GM19025 (cell line): ENCODE measurements at regions not wholly inside any gene's neighbourhood (a gene's known extent, or its start where the extent isn't known, plus 50 kb on each side); places are given as distances from the start of the nearest gene placed in this dataset.

Experiments used
- ATAC-seq: cut with Tn5 transposase; IDR thresholded peaks from one replicate; pipeline ENCODE4 v1.9.1; 2021; ENCODE audit warnings: mild to moderate bottlenecking, low read depth, moderate library complexity; ENCODE audit not compliant: unreplicated experiment

DNA sequence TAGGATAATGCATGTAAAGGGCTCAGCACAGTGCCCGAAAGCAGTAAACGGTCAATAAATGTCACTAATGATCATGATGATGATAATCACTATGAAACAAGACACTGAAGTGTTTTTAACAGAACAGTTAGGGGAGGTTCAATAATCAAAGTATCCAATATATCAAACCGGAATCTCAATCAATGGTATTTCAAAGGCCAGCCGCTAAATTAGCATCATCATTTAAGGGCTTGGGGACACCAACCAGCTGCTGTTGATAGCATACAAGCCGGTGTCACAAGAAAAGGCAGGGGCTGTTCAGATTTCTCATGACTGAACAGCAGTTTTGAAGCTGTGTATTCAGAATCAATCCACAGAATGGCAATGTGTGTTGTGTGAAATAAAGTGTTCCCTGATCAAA lies 316.0 kb upstream of the NPVF start:
- ATAC-seq: no peak

DNA sequence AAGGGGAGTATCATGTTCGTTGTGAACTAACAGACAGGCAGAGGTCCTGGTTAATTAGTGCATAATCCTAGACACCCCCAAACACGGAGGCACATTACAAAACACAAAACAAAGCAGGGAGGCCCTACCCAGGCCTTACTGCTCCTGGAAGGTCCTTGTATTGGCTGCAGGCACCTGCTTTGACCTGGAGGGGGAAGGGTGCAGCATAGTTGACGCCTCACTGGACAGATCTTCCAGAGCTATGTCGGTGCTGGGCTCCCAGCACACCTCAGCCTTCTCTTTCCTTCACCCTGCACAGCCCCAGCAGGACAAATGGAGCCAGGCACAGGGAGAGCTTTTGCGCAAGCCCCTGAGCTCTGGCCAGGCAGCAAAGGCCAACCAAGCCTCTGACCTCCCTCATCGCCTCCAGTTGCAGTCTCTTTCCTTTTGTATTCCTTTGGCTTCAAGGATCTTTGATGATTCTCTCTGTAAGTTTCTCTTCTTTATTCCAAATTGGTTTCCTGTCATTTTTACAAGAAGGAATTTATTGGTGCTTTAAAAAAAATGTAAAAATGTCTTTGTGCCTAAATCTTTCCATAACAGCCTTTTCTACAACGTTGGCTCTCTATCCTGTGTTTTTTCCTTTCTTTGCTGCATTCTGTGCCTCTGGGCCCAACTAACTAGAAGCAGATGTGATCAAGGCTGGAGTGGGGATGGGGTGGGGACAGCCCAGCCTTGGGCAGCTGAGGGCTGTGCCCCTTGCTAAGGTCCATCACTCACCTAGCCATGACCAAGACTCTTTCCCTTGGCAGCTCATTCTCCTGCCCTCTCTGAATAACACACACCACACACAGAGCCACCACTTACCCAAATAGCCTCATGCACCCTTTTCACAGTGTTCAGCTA lies 317.1 kb upstream of the NPVF start:
- ATAC-seq: no peak

DNA sequence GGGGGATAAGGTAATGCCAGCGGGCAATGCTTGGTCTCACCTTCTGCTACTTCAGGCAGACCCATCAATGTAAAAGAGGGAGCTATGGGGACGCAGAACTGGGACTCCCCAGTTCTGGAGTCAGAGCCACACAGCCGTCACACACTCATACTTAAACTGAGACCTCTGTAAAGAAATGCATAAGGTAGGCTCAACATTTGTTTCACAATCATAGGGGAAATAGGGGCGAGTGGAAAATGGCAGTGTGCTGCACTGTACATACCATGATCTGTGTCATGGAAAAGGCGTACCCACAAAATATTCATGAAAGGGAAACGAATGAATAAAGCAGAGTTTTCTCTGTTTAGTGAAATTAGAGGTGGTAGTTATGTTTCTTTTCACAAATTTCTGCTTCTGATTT lies 318.0 kb upstream of the NPVF start:
- ATAC-seq: no peak

DNA sequence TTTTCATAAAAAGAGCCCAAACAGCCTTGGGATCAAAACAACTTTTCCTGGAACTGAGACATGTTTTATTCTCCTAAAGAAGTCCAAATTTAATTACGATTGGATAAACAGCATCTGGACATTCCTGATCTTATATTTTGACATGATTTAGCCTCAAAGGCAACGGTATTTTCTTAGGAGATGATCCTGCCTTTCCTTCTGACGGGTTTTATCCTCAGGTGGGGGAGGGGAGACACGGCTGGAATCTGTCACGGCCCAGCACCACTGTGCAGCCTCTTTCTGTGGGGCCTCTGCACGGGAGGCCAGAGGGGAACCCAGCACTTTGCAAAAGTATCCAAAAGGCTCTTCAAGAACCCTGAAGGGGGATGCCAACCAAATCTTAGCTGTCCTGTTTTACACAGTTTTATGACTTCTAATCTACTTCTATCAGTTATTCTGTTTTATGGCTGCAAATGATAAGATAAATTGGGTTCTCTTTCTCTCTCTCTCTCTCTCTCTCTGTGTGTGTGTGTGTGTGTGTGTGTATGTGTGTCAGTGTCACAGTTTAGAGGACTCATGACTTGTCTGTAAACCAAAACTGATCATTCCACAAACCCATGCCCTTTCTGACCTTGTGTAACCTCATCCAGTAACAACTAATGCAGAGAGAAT lies 321.1 kb upstream of the NPVF start:
- ATAC-seq: no peak

DNA sequence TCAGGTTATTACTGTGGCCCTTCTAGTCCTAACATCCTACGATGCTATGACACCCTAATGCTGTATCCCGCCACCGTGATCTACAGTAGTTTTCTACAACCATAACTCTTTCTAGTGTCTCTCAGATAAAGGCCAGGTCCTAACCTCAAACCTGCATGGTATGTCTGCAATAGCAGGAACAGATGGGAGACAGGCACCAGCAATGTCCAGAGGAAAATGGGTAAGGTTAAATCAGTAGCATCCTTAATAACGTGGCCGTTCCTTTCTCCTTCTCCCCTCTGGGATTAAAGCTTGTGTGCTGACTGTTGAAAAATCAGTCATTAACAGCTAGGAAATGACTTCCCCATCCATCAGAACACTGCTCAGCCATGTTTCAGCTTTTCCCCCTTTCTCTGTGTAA lies 321.9 kb upstream of the NPVF start:
- no peak for ATAC-seq

DNA sequence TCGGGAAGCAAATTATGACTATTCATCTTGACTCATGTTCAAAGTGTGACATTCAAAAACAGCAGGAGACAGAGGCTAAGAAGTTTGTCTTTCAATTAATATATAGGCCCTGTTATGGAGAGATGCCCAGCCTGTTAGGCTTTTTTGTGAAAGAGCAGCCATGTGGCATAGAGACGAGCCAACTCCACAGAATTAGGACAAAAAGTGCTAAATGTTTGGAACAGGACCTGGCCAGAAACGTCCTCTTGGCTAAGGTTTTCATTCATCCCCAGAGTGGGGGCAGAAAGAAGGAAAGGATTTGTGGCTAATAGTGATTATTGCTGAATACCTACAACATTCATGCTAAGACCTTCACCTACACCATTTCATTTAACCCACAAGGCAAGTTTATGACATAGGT lies 324.7 kb upstream of the NPVF start:
- no peak for ATAC-seq

DNA sequence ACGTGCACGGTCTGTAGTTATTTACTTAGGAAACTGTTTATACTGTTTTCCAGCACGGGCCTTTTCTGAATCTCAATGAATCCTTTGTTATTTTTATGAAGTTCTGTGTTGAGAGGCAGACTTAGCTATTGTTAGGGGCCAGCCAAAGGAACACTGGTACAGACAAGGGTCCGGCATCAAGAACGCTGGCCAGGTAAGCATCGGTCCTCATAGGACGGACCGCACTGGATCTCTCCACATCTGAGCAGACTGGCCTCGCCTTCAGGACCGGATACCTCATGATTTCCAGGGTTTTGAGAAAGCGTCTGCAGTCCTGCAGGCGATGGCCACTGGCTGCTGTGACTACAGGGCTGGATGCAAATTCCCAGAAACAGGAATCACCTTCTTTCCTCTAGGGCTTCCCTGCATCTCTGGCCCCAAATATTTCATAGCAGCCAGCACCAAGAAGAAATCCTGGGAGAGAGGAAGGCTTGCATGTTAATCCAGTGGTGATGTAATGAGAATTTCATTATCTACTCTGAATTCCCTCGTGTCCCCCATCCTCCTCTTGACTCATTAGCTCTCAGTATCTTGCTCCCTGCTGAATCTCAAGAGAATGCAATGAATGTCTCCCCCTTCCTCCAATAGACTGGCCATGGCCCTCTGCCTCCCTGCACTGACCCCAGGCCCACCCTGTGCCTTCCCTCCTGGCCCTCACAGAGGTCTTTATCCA lies 325.4 kb upstream of the NPVF start:
- no peak for ATAC-seq

DNA sequence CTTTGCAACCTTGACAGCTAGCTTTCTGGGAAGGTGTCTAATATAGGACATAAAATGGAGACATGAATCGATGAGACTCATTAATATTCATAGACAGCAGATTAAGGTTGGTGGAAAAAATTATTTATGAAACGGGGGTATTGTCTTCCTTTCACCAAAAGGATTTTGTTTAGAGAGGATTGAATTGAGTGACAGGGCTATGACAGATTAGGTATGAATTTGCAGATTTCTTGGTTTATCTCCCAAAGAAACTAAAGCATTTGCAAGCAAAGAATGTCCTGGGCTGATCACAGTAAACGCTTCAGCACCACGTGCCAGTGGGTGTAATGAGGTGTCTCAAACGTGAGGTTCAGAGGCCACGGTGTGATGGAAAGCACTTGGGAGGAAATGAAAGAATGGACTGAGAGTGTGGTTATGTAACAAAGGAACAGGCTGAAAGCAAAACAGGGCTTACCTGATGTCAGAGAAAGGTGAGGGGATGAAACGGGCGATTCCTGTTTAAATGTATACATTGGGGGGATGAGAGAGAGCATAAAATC lies 329.2 kb upstream of the NPVF start:
- no peak for ATAC-seq

DNA sequence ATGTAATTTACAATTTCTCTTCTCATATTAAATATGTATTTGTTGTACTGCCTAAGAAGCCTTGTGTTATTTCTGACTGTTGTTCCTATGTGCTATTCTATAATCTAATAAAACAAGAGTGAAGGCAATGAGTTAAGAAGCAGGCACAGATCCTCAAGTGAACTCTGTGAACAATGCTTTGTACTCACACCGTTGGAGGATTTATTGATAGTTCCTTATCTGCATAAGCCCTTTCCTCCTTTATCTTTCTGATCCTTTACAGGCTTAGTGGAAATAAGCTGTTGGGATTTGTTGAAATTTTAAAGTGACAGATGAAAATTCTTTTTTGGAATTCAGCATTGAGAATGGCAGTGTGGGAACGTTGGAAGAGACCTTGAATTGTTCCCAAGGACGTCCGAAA lies 329.6 kb upstream of the NPVF start:
- ATAC-seq: no peak

DNA sequence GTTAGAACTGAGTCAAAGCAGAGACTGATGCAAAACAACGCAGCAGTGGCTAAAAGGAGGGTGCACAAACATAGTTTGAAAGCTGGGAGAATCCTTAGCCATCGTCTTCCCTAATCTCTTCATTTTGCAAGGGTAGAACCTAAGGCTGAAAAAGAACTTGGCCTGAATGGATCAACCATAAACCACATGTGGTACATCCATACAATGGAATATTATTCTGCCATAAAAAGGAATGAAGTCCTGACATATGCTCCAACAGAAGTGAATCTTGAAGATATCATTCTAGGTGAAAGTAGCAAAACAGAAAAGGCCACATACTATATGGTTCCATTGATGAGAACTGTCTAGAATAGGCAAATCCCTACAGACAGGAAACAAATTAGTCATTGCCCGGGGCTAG lies 330.3 kb upstream of the NPVF start:
- ATAC-seq: no peak

DNA sequence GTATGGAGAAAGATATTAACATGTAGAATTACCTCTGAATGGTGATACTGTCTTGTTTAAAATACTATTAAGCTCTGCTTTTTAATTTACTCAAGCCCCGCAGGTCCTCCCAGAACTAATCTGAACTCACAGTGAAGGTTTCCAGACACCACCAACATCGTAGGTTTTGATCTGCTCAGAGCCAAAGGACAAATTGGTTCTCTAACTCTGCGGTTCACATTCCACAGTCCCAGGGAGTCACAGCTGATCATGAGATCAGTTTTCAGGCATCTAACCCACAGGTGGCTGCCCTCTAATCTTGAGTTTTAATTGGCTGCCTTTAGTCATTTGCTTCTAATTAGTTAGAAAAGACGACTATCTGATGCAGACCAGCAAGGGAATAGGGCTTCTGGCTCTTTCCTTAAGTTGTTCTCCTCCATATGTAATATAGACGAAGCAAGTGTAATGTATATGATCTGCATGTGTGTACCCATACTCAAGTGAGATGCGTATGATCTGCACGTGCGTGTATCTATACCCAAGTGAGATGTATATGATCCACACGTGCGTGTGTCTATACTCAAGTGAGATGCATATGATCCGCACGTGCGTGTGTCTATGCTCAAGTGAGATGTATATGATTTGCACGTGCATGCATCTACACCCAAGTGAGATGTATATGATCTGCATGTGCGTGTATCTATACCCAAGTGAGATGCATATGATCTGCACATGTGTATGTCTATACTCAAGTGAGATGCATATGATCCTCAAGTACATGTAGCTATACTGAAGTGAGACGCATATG lies 331.5 kb upstream of the NPVF start:
- no peak for ATAC-seq

DNA sequence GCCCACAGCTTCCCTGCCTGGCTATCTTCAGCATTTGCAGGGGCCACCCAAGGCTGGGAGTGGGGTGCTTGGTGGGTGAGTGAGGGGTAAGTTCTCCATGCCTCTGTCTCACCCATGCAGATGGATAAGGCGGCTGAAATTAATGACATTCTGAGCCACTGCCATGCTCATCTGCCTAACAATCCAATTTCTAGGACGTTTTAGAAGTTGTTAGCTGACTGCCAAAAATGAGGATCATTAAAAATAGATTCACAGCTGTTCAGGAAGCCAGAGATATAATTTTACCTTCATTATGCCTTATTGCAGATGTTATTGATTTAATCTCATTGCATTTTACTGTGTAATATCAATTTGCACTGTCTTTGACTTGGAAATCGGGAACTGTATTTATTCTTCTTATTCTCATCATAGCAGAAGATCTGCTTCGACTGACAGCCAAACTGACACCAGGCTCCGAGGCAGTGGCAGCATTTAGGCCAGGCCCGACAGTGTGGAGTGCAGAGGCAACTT lies 334.4 kb upstream of the NPVF start:
- no peak for ATAC-seq

DNA sequence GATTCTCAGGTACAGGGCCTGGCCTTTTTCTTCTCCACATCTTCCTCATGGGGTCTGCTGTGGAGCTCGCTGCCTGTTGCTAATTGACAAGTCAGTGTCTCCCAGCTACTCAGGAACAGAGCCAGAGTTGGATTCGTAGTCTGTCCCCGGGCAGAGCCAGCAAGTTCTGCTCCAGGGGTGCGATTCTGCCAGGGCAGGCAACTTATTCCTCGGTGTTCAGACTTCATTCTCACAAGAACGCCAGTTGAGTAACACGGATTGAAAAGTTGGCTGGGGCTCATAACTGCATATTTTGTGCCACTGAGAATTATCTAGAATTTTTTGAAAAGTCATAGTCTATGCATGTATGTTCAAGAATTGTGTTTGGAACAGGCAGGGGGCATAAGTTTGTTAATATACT lies 336.7 kb upstream of the NPVF start:
- ATAC-seq: no peak

DNA sequence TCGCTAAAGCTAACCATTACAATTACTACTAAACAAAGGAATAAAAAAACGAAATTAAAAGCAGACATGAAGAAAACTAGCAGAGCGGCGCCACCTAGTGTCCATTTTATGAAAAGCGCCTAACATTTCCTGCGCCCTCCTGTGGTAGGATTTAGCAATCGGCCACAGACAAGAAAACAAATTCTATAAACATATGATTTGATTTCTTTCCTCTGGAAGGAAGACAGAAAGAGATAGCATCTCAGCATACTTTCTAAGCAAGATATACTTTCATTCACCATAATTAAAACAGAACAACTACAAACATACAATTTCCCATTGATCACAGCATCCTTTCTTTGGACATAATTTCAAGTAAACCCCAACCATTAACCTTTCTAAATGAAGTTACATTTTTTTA lies 337.7 kb upstream of the NPVF start:
- ATAC-seq: no peak

DNA sequence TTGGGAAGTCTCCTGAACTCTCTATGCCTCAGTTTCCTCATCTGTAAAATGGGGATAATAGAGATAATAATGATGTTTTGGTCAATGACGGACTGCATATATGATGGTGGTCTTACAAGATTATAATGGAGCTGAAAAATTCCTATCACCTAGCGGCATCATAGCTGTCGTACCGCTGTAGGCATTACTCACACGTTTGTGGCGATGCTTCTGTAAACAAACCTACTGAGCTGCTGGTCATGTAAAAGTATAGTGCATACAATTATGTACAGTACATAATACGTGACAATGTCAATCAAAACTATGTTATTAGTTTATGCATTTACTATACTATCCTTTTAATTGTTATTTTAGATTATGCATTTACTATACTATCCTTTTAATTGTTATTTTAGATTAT lies 339.1 kb upstream of the NPVF start:
- no peak for ATAC-seq

DNA sequence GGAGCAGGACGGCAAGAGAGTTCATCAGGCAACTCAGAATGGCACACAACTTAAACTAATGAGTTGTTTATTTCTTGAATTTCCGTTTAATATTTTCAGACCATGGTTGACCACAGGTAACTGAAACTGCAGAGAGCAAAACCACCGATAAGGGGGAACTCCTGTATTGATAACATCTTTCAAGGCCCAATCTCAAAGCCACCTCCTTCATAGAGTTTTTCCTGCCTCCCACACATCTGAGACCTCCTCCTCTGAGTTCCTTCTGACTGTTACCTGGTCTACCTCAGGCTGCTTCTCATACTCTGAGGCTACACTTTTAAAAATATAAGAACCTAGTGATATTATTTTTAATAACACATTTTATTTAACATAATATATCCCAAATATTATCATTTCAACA lies 341.5 kb upstream of the NPVF start:
- no peak for ATAC-seq

DNA sequence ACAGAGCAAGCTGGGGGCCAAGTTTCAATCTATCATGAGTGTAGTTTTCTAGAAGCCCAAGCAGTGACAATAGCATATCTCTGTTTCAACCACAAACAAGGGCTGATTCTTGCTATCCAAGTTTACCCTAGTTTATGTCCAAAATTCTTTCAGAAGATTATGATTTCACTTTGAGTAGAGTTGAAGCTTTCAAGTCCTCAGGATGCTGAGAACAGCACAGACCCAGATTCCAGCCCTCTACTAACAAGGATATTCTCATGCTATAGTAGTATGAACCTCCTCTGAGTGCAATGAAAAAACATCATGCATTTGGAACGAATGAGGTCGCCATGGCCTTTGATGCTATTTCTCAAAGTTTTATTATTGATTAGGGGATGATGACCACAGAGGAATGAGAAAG lies 344.1 kb upstream of the NPVF start:
- ATAC-seq: no peak

DNA sequence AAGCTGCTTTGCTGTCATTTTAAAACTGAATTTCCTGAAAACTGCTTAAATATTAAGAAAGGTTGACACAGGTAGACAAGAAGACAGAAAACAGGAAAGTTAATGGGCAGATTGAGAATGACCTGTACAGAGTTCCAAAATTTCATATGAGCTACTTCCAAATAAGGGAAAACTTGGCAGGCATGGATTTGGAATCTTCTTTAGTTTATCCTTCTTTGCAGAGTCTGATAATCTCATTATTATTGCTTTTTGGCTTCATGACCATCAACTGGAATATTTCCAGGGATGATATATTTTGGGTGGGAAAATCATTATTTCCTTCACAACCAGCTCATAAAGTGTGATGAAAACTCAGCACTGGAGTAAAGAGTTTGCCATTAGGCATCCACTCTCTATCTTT lies 346.5 kb upstream of the NPVF start:
- ATAC-seq: no peak

DNA sequence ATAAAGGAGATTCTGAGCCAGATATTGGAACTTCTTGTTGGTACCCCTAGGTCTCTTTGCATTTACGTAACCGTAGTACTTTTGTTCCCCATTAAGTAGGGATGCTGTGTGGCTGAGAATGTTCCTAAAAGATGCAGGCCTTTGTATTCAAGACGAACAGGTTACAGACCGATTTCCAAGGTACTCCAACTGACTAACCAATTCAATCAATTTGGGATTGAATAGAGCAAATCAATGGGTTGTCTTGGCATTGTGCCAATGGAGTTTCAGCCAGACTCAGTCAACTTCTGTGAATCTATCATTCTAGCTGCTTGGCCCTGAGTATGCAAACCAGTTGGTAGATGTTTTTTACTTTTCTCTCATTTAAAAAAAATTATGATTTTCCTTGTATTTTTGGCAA lies 347.3 kb upstream of the NPVF start:
- ATAC-seq: no peak

DNA sequence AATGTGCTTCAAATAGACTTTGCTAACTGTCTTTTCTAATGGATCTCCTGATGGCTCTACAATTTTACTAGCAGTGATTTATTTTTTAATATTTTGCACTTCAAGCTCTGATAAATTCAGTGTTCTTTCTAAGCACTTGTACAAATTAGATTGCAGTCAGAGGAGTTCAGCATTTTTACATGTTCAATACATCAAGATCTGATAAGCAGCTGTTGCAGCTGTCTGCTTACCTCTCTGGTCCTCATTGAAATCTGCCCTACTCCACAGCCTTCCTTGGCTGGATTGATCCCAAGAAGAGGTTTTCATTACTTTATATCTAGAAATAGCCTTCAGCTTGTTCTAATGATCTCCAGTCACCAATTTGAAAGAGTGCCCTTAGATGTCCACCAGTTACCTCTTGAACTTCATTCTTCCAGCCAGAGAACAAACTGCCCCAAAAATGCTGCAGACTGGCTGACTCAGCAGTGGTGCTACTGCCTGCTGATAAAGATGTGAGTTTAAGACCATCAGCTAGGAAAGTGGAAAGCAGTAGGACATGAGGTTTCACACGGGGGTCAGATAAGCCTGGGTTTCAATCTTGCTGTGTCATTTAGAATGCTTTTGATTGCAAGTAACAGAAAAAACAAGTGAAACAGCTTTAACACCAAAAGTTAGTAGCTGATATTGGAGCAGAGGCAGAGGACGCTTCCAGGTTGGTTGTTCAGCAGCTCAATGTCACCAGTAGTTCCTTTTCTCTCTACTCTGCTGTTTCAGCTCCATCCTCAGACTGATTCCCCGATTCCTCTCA lies 350.9 kb upstream of the NPVF start:
- ATAC-seq: no peak
